Mesenchymal stem cell (in vitro differentiated cells and primary cell): ENCODE measurements at regions not wholly inside any gene's neighbourhood (a gene's known extent, or its start where the extent isn't known, plus 50 kb on each side); places are given as distances from the start of the nearest gene placed in this dataset.

ENCODE experiments used
- DNase-seq: peaks from one replicate; pipeline ENCODE4 v3.0.0-alpha.2; 2013
- H2AFZ ChIP-seq: one replicate; pipeline ENCODE4 v1.6.1; 2013; ENCODE audit warnings: low read depth, mild to moderate bottlenecking, control low read depth, inconsistent platforms, low read length, moderate library complexity
- H2AK5ac ChIP-seq: 2 replicates; pipeline ENCODE4 v1.6.1; 2013; ENCODE audit warnings: low read length, moderate library complexity, mild to moderate bottlenecking, inconsistent platforms; ENCODE audit not compliant: severe bottlenecking
- H2BK120ac ChIP-seq: one replicate; pipeline ENCODE4 v1.6.1; 2013; ENCODE audit warnings: low read depth, mild to moderate bottlenecking, inconsistent platforms, low read length, moderate library complexity
- H2BK12ac ChIP-seq, 2 experiments: one replicate each; pipeline ENCODE4 v1.6.1; 2013; ENCODE audit warnings: inconsistent platforms in 2 of 2, low read length in 2 of 2, mild to moderate bottlenecking in 2 of 2, moderate library complexity in 2 of 2, control low read depth in 1 of 2
- H2BK15ac ChIP-seq: one replicate; pipeline ENCODE4 v1.6.1; 2013; ENCODE audit warnings: mild to moderate bottlenecking, low read depth, inconsistent platforms; ENCODE audit not compliant: poor library complexity, severe bottlenecking
- H2BK5ac ChIP-seq: 2 replicates; pipeline ENCODE4 v1.6.1; 2013; ENCODE audit warnings: low read depth, mild to moderate bottlenecking, low read length, control low read depth, inconsistent platforms; ENCODE audit not compliant: poor library complexity, severe bottlenecking
- H3K14ac ChIP-seq, 2 experiments: one replicate each; pipeline ENCODE4 v1.6.1; 2013; ENCODE audit warnings: inconsistent platforms in 2 of 2, low read length in 2 of 2, control low read depth in 1 of 2, mild to moderate bottlenecking in 1 of 2, moderate library complexity in 1 of 2
- H3K18ac ChIP-seq, 2 experiments: one replicate each; pipeline ENCODE4 v1.6.1; 2013; ENCODE audit warnings: inconsistent platforms in 2 of 2, low read length in 2 of 2, control low read depth in 1 of 2, low read depth in 1 of 2, mild to moderate bottlenecking in 1 of 2
- H3K23ac ChIP-seq, 2 experiments: one replicate each; pipeline ENCODE4 v1.6.1; 2013; ENCODE audit warnings: inconsistent platforms in 2 of 2, low read length in 2 of 2, mild to moderate bottlenecking in 2 of 2, moderate library complexity in 2 of 2, control low read depth in 1 of 2
- H3K27ac ChIP-seq: 2 replicates; pipeline ENCODE4 v1.5.1; 2013; ENCODE audit warnings: mild to moderate bottlenecking, moderate library complexity, low read length, control low read depth, inconsistent platforms; ENCODE audit not compliant: poor library complexity, severe bottlenecking
- H3K27me3 ChIP-seq, 2 experiments: 2 replicates each; pipeline versions ENCODE4 v1.6.1 to v1.7.0; 2013; ENCODE audit warnings: low read length in 2 of 2, mild to moderate bottlenecking in 2 of 2, moderate library complexity in 2 of 2, control low read depth in 1 of 2, inconsistent platforms in 1 of 2; ENCODE audit not compliant: control insufficient read depth in 1 of 2, insufficient read depth in 1 of 2
- H3K36me3 ChIP-seq, 2 experiments: 2 replicates each; pipeline versions ENCODE4 v1.6.1 to v1.7.0; 2013; ENCODE audit warnings: low read length in 2 of 2, control low read depth in 1 of 2, inconsistent platforms in 1 of 2, low read depth in 1 of 2, mild to moderate bottlenecking in 1 of 2; ENCODE audit not compliant: insufficient read depth in 2 of 2, control insufficient read depth in 1 of 2
- H3K4ac ChIP-seq, 2 experiments: one replicate each; pipeline ENCODE4 v1.6.1; 2013; ENCODE audit warnings: inconsistent platforms in 2 of 2, low read length in 2 of 2, mild to moderate bottlenecking in 2 of 2, moderate library complexity in 2 of 2, control low read depth in 1 of 2, low read depth in 1 of 2
- H3K4me1 ChIP-seq: 2 replicates; pipeline ENCODE4 v1.6.1; 2013; ENCODE audit warnings: low read depth, low read length, control low read depth; ENCODE audit not compliant: control insufficient read depth, insufficient read depth
- H3K4me2 ChIP-seq: 2 replicates; pipeline ENCODE4 v1.6.1; 2013; ENCODE audit warnings: low read length, mild to moderate bottlenecking, inconsistent platforms; ENCODE audit not compliant: poor library complexity, severe bottlenecking
- H3K4me3 ChIP-seq, 2 experiments: 2 replicates each; pipeline versions ENCODE4 v1.5.1 to v1.7.0; 2013; ENCODE audit warnings: low read length in 2 of 2, mild to moderate bottlenecking in 2 of 2, control low read depth in 1 of 2, low read depth in 1 of 2; ENCODE audit not compliant: insufficient read depth in 1 of 2
- H3K79me1 ChIP-seq: replicated peaks from 2 replicates; pipeline ENCODE4 v1.6.1; 2013; ENCODE audit warnings: mild to moderate bottlenecking, control low read depth, low read length, inconsistent platforms; ENCODE audit not compliant: poor library complexity, severe bottlenecking
- H3K9ac ChIP-seq: 2 replicates; pipeline ENCODE4 v1.7.0; 2013; ENCODE audit warnings: mild to moderate bottlenecking, low read length, moderate library complexity
- H3K9me3 ChIP-seq: 2 replicates; pipeline ENCODE4 v1.7.0; 2013; ENCODE audit warnings: mild to moderate bottlenecking, low read length; ENCODE audit not compliant: control insufficient read depth
- H4K8ac ChIP-seq: one replicate; pipeline ENCODE4 v1.6.1; 2013; ENCODE audit warnings: inconsistent platforms, mild to moderate bottlenecking, low read length, moderate library complexity
- H4K91ac ChIP-seq: one replicate; pipeline ENCODE4 v1.6.1; 2013; ENCODE audit warnings: mild to moderate bottlenecking, low read length, inconsistent platforms
- WGBS: methylation state at CpG from one replicate; pipeline ENCODE4 v1.1.7; 2013; ENCODE audit warnings: mixed read lengths; 5-methylcytosine and 5-hydroxymethylcytosine counted together

DNA sequence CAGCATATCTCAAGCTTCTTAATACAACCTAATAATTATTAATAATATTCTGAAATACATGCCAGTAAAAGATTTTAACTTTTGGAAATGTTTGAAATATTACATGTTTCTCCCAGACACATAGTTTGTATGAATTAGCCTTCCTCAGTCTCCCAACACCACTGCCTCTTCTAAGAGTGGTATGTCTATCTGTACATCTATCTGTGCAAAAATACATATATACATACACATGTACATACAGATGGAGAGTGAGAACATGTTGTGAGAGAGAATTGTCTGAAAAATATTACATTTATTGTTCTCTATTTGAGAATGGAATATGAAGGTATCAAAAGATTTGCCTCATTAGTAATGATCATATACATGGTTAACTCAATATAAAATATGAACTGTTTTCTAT is 1567.2 kb upstream of the PRR20A start:
- H3K4ac ChIP-seq: no peak overlapping the region
- no peak overlapping the region for H3K27ac ChIP-seq
- H3K36me3 ChIP-seq: no peaks in the 10 kb centered on the region
- H3K9ac ChIP-seq: no peak overlapping the region
- H4K91ac ChIP-seq: no peak overlapping the region
- no peaks in the 10 kb centered on the region for H3K27me3 ChIP-seq
- H3K14ac ChIP-seq: no peak overlapping the region
- H2AK5ac ChIP-seq: no peak overlapping the region
- H3K4me2 ChIP-seq: no peak overlapping the region
- no peak overlapping the region for H3K4me3 ChIP-seq
- no peaks in the 10 kb centered on the region for H3K4me1 ChIP-seq
- no peak overlapping the region for H4K8ac ChIP-seq
- no peak overlapping the region for H3K18ac ChIP-seq
- peaks cover 5% of the 10 kb centered on the region for H3K9me3 ChIP-seq
- no peak for DNase-seq
- H3K79me1 ChIP-seq: no peaks in the 10 kb centered on the region
- H3K23ac ChIP-seq: no peak overlapping the region
- H2AFZ ChIP-seq: no peak overlapping the region
- H2BK5ac ChIP-seq: no peak overlapping the region
- H2BK15ac ChIP-seq: no peak overlapping the region
- no peak overlapping the region for H2BK120ac ChIP-seq
- H2BK12ac ChIP-seq: no peak overlapping the region

DNA sequence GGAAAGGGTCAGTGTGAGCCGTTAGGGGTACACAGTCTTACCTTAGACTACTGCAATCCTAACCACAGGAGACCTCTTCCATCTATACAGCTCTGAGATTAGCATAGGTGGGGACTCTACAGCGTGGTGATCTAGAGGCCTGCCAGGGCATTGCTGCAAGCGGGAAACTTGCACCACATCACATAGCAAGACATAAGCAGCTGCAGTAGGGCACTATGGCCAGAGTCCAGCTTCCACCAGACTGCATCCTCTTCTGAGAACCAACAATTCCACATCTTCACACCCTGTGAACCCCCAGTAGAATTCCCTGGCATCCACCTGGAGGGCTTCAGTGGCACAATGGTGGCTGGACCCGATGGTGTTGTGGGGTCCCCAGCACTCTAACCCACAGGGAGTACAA is 1564.3 kb upstream of the PRR20A start:
- Histone ChIP-seq H3K79me1 (no peaks in the 10 kb centered on the region), H2BK15ac (no peak overlapping the region), H3K9me3 (no peaks in the 10 kb centered on the region), H3K4me2 (no peak overlapping the region), H3K18ac (no peak overlapping the region), H4K91ac (no peak overlapping the region), H2BK120ac (no peak overlapping the region), H3K27me3 (no peaks in the 10 kb centered on the region), H2BK12ac (no peak overlapping the region), H3K14ac (no peak overlapping the region), H3K4ac (no peak overlapping the region), H3K23ac (no peak overlapping the region), H3K27ac (no peak overlapping the region), H4K8ac (no peak overlapping the region), H2AFZ (no peak overlapping the region), H2AK5ac (no peak overlapping the region), H3K4me3 (no peak overlapping the region), H3K36me3 (no peaks in the 10 kb centered on the region), H3K4me1 (no peaks in the 10 kb centered on the region), H2BK5ac (no peak overlapping the region), H3K9ac (no peak overlapping the region)
- 65% methylated on average over 4 of the region's 4 CpGs for WGBS
- no peak for DNase-seq

DNA sequence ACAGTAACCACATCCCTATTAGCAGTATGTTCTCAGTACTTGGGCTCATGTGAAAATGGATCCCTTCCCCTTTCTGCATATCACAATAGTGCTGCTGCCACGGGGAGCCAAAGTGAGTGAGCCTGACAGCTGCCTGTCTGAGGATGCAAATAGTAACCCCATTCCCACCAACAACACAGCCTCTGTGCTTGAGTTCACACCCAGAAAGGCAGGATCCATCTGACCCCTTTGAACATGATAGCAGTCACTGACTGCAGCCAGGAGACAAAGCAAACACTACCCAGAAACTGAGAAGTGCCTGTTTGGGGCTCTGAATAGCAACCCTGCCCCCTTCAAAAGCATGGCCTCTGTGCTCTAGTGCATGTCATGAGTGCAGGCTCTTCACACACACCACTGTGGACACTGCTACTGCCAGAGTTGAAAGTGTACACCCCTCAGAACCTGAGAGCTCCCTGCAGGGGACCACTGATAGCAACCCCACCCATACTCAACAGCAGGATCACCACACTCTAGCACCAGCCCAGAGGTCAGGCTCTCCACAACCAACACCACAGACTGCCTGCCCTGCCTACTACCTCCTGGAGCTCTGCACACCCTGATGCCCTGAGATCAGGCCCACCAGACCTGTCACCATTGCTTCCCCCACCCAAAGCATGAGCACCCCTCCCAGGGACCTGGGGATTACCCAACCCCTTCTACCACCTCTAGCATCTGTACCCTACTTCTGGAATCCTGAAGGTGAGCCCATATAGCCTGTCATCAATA is 1563.5 kb upstream of the PRR20A start:
- Histone ChIP-seq H4K91ac (no peak overlapping the region), H3K4me3 (no peak overlapping the region), H3K14ac (peak overlapping the region in 1 of 2 experiments; percentile 62), H3K27ac (no peak overlapping the region), H3K79me1 (no peaks in the 10 kb centered on the region), H4K8ac (no peak overlapping the region), H3K23ac (no peak overlapping the region), H3K18ac (no peak overlapping the region), H3K9ac (no peak overlapping the region), H3K4ac (no peak overlapping the region), H3K9me3 (no peaks in the 10 kb centered on the region), H2AFZ (no peak overlapping the region), H2BK120ac (no peak overlapping the region), H2AK5ac (no peak overlapping the region), H2BK15ac (no peak overlapping the region), H2BK12ac (no peak overlapping the region), H3K27me3 (no peaks in the 10 kb centered on the region), H2BK5ac (no peak overlapping the region), H3K4me1 (no peaks in the 10 kb centered on the region), H3K36me3 (no peaks in the 10 kb centered on the region), H3K4me2 (no peak overlapping the region)
- 9% methylated on average over 1 of the region's 1 CpG for WGBS
- DNase-seq: no peak

DNA sequence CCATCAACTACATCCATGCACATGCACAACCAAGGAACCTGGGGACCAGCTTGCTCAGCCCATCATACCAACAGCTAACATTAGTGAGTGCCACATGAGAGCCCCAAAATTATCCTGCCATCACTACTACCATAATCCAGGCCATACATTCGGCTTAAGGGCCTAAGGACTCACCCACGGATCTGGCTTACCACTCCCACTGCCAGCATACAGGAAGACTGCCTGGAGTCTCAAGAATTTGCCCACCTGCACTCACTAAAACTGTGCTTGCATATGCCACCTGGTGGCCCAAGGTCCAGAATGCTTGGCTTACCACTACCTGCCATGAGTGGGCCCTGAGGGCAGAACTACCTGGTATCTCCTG is 1562.9 kb upstream of the PRR20A start:
- WGBS: 24% methylated on average over 2 of the region's 2 CpGs
- Histone ChIP-seq H3K4me3 (no peak overlapping the region), H3K79me1 (no peaks in the 10 kb centered on the region), H3K4me2 (no peak overlapping the region), H3K23ac (no peak overlapping the region), H3K36me3 (no peaks in the 10 kb centered on the region), H3K4ac (no peak overlapping the region), H2AK5ac (no peak overlapping the region), H3K27ac (no peak overlapping the region), H3K9ac (no peak overlapping the region), H3K9me3 (no peaks in the 10 kb centered on the region), H3K14ac (peak overlapping the region in 1 of 2 experiments; percentile 62), H3K18ac (no peak overlapping the region), H2BK5ac (no peak overlapping the region), H3K4me1 (no peaks in the 10 kb centered on the region), H2BK12ac (no peak overlapping the region), H2AFZ (no peak overlapping the region), H2BK120ac (no peak overlapping the region), H4K8ac (no peak overlapping the region), H3K27me3 (no peaks in the 10 kb centered on the region), H2BK15ac (no peak overlapping the region), H4K91ac (no peak overlapping the region)
- no peak for DNase-seq
